A549 (cell line): ENCODE measurements at regions not wholly inside any gene's neighbourhood (a gene's known extent, or its start where the extent isn't known, plus 50 kb on each side); places are given as distances from the start of the nearest gene placed in this dataset.

Experiments used
- ATAC-seq, 2 experiments: fragments of 200-7000 bp in 1 of 2; fragments of >200 bp in 1 of 2; cut with Nextera tagmentation in 1 of 2; cut with Tn5 transposase in 1 of 2; 3 replicates each; pipeline versions ENCODE4 v1.8.0 to v1.9.1; 2018 to 2020; ENCODE audit warnings: mild to moderate bottlenecking in 1 of 2, moderate library complexity in 1 of 2
- CTCF ChIA-PET: fragments of 300-600 bp; sonication (Branson Sonifier 250); formaldehyde crosslinking; extraction: SDS; loops from one replicate; lab custom pipeline; 2021; ENCODE audit warnings: antibody characterized with exemption, inconsistent platforms; lab: Yijun Ruan, JAX
- POLR2A ChIA-PET: fragments of 350-600 bp; formaldehyde crosslinking; extraction: SDS; loops from one replicate; lab custom pipeline; 2021; ENCODE audit warnings: antibody characterized with exemption, inconsistent platforms; lab: Yijun Ruan, JAX
- DNase-seq, 2 experiments: peaks; one replicate each; pipeline versions ENCODE4 v3.0.0 to v3.0.0-alpha.2; 2011 to 2016; ENCODE audit warnings: low read depth in 1 of 2, low spot score in 1 of 2
- FAIRE-seq: peaks from 2 replicates; lab custom pipeline; 2011; peaks lifted over from hg19 to GRCh38; lab: Jason Lieb, UNC
- H3K27ac ChIP-seq, 2 experiments: fragments of >200 bp; sonication (Bioruptor Twin); formaldehyde crosslinking; 3 replicates each; pipeline ENCODE4 v1.5.1; 2016 to 2017
- H3K4me1 ChIP-seq: fragments of >200 bp; sonication (Bioruptor Twin); formaldehyde crosslinking; 3 replicates; pipeline ENCODE4 v1.6.1; 2016
- H3K4me2 ChIP-seq: fragments of >200 bp; sonication (Bioruptor Twin); formaldehyde crosslinking; 3 replicates; pipeline ENCODE4 v1.6.1; 2016
- H3K4me3 ChIP-seq: fragments of >200 bp; sonication (Bioruptor Twin); formaldehyde crosslinking; 3 replicates; pipeline ENCODE4 v1.5.1; 2016
- H3K9me3 ChIP-seq: fragments of >200 bp; sonication (Bioruptor Twin); formaldehyde crosslinking; 3 replicates; pipeline ENCODE4 v1.6.1; 2016
- ATOH8 ChIP-seq: fragments of 250-450 bp; sonication (Bioruptor Pico); IDR thresholded peaks from 2 replicates; pipeline ENCODE4 v1.5.0; 2020; ENCODE audit warnings: low read depth, mild to moderate bottlenecking, moderate library complexity
- BHLHE40 ChIP-seq: IDR thresholded peaks from 2 replicates; pipeline ENCODE4 v1.6.1; 2012; ENCODE audit warnings: low read depth, low read length, inconsistent platforms
- CEBPB ChIP-seq, 2 experiments: fragments of >200 bp in 1 of 2; sonication (Bioruptor Twin) in 1 of 2; formaldehyde crosslinking in 1 of 2; IDR thresholded peaks; 2 replicates each; pipeline ENCODE4 v1.6.1; 2012 to 2016
- CHD2 ChIP-seq: fragments of 150-350 bp; IDR thresholded peaks from 2 replicates; pipeline ENCODE4 v1.6.1; 2014; ENCODE audit warnings: low read length; ENCODE audit not compliant: partially characterized antibody
- CTCF ChIP-seq: fragments of >200 bp; sonication (Bioruptor Twin); formaldehyde crosslinking; IDR thresholded peaks from 3 replicates; pipeline ENCODE4 v1.5.1; 2016
- EHF ChIP-seq: fragments of 250-450 bp; sonication (Bioruptor Pico); IDR thresholded peaks from 2 replicates; pipeline ENCODE4 v1.5.0; 2020; ENCODE audit warnings: mild to moderate bottlenecking
- EHMT2 ChIP-seq: fragments of 200-600 bp; sonication (generic); IDR thresholded peaks from 2 replicates; pipeline ENCODE4 v1.6.1; 2016; ENCODE audit warnings: antibody characterized with exemption, low read depth, mild to moderate bottlenecking, moderate library complexity
- EP300 ChIP-seq, 2 experiments: fragments of >200 bp; sonication (Bioruptor Twin); formaldehyde crosslinking; IDR thresholded peaks; 2 replicates in 1 of 2; 3 replicates in 1 of 2; pipeline ENCODE4 v1.6.1; 2016 to 2017
- ESRRA ChIP-seq: fragments of 150-350 bp; IDR thresholded peaks from 2 replicates; pipeline ENCODE4 v1.6.1; 2014; ENCODE audit warnings: mild to moderate bottlenecking, low read length, borderline replicate concordance
- FOSL2 ChIP-seq, 2 experiments: fragments of 450-650 bp in 1 of 2; fragments of >200 bp in 1 of 2; sonication (Bioruptor Twin) in 1 of 2; formaldehyde crosslinking; IDR thresholded peaks; 2 replicates each; pipeline versions ENCODE4 v1.5.0 to v1.6.1; 2016 to 2020; ENCODE audit warnings: mild to moderate bottlenecking in 1 of 2, moderate library complexity in 1 of 2
- FOXS1 ChIP-seq: fragments of 250-450 bp; sonication (Bioruptor Pico); IDR thresholded peaks from 2 replicates; pipeline ENCODE4 v1.5.0; 2020; ENCODE audit warnings: mild to moderate bottlenecking, moderate library complexity
- GATA3 ChIP-seq: IDR thresholded peaks from 2 replicates; pipeline ENCODE4 v1.6.1; 2012; ENCODE audit warnings: borderline replicate concordance
- HES2 ChIP-seq: fragments of >200 bp; sonication (Bioruptor Twin); formaldehyde crosslinking; IDR thresholded peaks from 2 replicates; pipeline ENCODE4 v1.6.1; 2016
- HOXA7 ChIP-seq: fragments of 250-450 bp; sonication (Bioruptor Pico); IDR thresholded peaks from 2 replicates; pipeline ENCODE4 v1.5.0; 2020; ENCODE audit warnings: mild to moderate bottlenecking, moderate library complexity
- JUN ChIP-seq, 2 experiments: fragments of >200 bp; sonication (Bioruptor Twin); formaldehyde crosslinking; IDR thresholded peaks; 2 replicates in 1 of 2; 3 replicates in 1 of 2; pipeline ENCODE4 v1.6.1; 2016 to 2017
- MAFK ChIP-seq: fragments of 450-650 bp; IDR thresholded peaks from 2 replicates; pipeline ENCODE4 v1.6.1; 2014; ENCODE audit not compliant: partially characterized antibody
- MYC ChIP-seq: IDR thresholded peaks from 2 replicates; pipeline ENCODE4 v1.6.1; 2012; ENCODE audit warnings: mild to moderate bottlenecking, inconsistent platforms, low read length, improper control_type of control experiment, borderline replicate concordance
- PHF8 ChIP-seq: fragments of 200-600 bp; sonication (generic); IDR thresholded peaks from 2 replicates; pipeline ENCODE4 v1.6.1; 2016; ENCODE audit warnings: low read depth, mild to moderate bottlenecking, antibody characterized with exemption, moderate library complexity, borderline replicate concordance
- POLR2AphosphoS2 ChIP-seq: conservative IDR thresholded peaks from 2 replicates; pipeline ENCODE4 v1.6.1; 2012; ENCODE audit warnings: low read length, improper control_type of control experiment, inconsistent platforms
- RAD21 ChIP-seq, 2 experiments: fragments of >200 bp in 1 of 2; sonication (Bioruptor Twin) in 1 of 2; formaldehyde crosslinking in 1 of 2; IDR thresholded peaks in 1 of 2; conservative IDR thresholded peaks in 1 of 2; 2 replicates in 1 of 2; 3 replicates in 1 of 2; pipeline ENCODE4 v1.6.1; 2012 to 2018; ENCODE audit warnings: inconsistent platforms in 1 of 2
- RFX5 ChIP-seq: fragments of 450-650 bp; IDR thresholded peaks from 2 replicates; pipeline ENCODE4 v1.7.1; 2014; ENCODE audit warnings: antibody characterized with exemption, mild to moderate bottlenecking, moderate library complexity
- SMC3 ChIP-seq: fragments of >200 bp; sonication (Bioruptor Twin); formaldehyde crosslinking; IDR thresholded peaks from 3 replicates; pipeline ENCODE4 v1.6.1; 2018; ENCODE audit warnings: inconsistent platforms
- SREBF2 ChIP-seq: fragments of 450-650 bp; IDR thresholded peaks from 2 replicates; pipeline ENCODE4 v1.6.1; 2014; ENCODE audit warnings: mild to moderate bottlenecking, moderate library complexity
- TFCP2L1 ChIP-seq: fragments of 250-450 bp; sonication (Bioruptor Pico); IDR thresholded peaks from 2 replicates; pipeline ENCODE4 v1.5.0; 2021; ENCODE audit warnings: mild to moderate bottlenecking
- USF2 ChIP-seq: fragments of 450-650 bp; IDR thresholded peaks from 2 replicates; pipeline ENCODE4 v1.6.1; 2014; ENCODE audit warnings: antibody characterized with exemption
- ZNF302 ChIP-seq: fragments of 250-450 bp; sonication (Bioruptor Pico); IDR thresholded peaks from 2 replicates; pipeline ENCODE4 v1.9.0; 2021; ENCODE audit warnings: inconsistent platforms, mild to moderate bottlenecking, moderate library complexity
- ZSCAN20 ChIP-seq: fragments of 250-450 bp; sonication (Bioruptor Pico); IDR thresholded peaks from 2 replicates; pipeline ENCODE4 v1.8.0; 2022; ENCODE audit warnings: mild to moderate bottlenecking, moderate library complexity
- WGBS: methylation state at CpG from one replicate; pipeline ENCODE4 v1.1.6; 2017; ENCODE audit errors: missing lambda C conversion rate; 5-methylcytosine and 5-hydroxymethylcytosine counted together

GRCh38 chr5:12392246-12392645, 488.0 kb upstream of the CTNND2 start:
- ChIA-PET CTCF (no interaction called here), POLR2A (no interaction called here)
- ATAC-seq (no peak), FAIRE-seq (no peak), DNase-seq (no peak)
- no peak overlapping the region for H3K4me2 ChIP-seq
- H3K9me3 ChIP-seq, result no peaks in the 10 kb centered on the region
- 5% methylated on average over 1 of the region's 1 CpG for WGBS
- H3K4me3 ChIP-seq, result no peak overlapping the region
- no peak overlapping the region for H3K27ac ChIP-seq
- no peaks in the 10 kb centered on the region for H3K4me1 ChIP-seq
- TF ChIP-seq TFCP2L1, result no peak
- no peak for TF ChIP-seq JUN (IDR thresholded peaks at IDR 0.05)
- no peak for TF ChIP-seq SMC3
- no peak for TF ChIP-seq MYC
- no peak for TF ChIP-seq BHLHE40
- TF ChIP-seq CHD2, result no peak
- TF ChIP-seq ATOH8 (CRISPR knock-in tag), result no peak
- TF ChIP-seq ZSCAN20, result no peak
- no peak for TF ChIP-seq RFX5
- no peak for TF ChIP-seq EHF (CRISPR knock-in tag)
- TF ChIP-seq CTCF, result no peak
- no peak for TF ChIP-seq FOXS1 (CRISPR knock-in tag)
- no peak for TF ChIP-seq ZNF302 (CRISPR knock-in tag)
- TF ChIP-seq MAFK, result no peak
- no peak for TF ChIP-seq POLR2AphosphoS2

GRCh38 chr5:12385095-12385494, 480.8 kb upstream of the CTNND2 start:
- no CpG with 5 or more reads among the region's 1 CpG for WGBS
- Histone ChIP-seq H3K9me3 (no peaks in the 10 kb centered on the region; the same call in 2 of the 3 replicates), H3K4me2 (no peak overlapping the region)
- no peak for ATAC-seq
- no peak for DNase-seq
- TF ChIP-seq TFCP2L1 (no peak), CEBPB (IDR thresholded peaks at IDR 0.05) (no peak), GATA3 (no peak), EP300 (IDR thresholded peaks at IDR 0.05) (no peak), CHD2 (no peak), FOXS1 (CRISPR knock-in tag) (no peak), USF2 (no peak), ZSCAN20 (no peak), BHLHE40 (no peak), ESRRA (no peak), RAD21 (conservative IDR thresholded peaks at IDR 0.05 in 1 of 2, IDR thresholded peaks at IDR 0.05 in 1 of 2) (no peak)
- TF ChIP-seq, all 56 proteins: peak for 0
- CTCF ChIA-PET, result no interaction called here
- H3K27ac ChIP-seq, result no peak overlapping the region
- no peak for FAIRE-seq
- POLR2A ChIA-PET, result no interaction called here
- H3K4me3 ChIP-seq, result no peak overlapping the region
- no peaks in the 10 kb centered on the region for H3K4me1 ChIP-seq

GRCh38 chr5:12384005-12384404, 479.8 kb upstream of the CTNND2 start:
- Histone ChIP-seq H3K4me2 (no peak overlapping the region), H3K4me1 (no peaks in the 10 kb centered on the region), H3K9me3 (no peaks in the 10 kb centered on the region; the same call in 2 of the 3 replicates), H3K4me3 (no peak overlapping the region), H3K27ac (no peak overlapping the region)
- TF ChIP-seq HES2, result no peak
- no peak for TF ChIP-seq ZSCAN20
- no peak for TF ChIP-seq BHLHE40
- no peak for TF ChIP-seq SREBF2
- no peak for TF ChIP-seq USF2
- no peak for TF ChIP-seq HOXA7 (CRISPR knock-in tag)
- TF ChIP-seq TFCP2L1, result no peak
- TF ChIP-seq FOSL2 (IDR thresholded peaks at IDR 0.05), result no peak
- TF ChIP-seq FOSL2 (CRISPR knock-in tag; IDR thresholded peaks at IDR 0.05), result no peak
- TF ChIP-seq EHMT2, result no peak
- no peak for TF ChIP-seq PHF8
- ATAC-seq (no peak), DNase-seq (no peak), FAIRE-seq (no peak)
- WGBS, result 5% methylated on average over 5 of the region's 5 CpGs
- ChIA-PET CTCF (no interaction called here), POLR2A (no interaction called here)
